ENCODE measurements at regions not wholly inside any gene's neighbourhood (a gene's known extent, or its start where the extent isn't known, plus 50 kb on each side); places are given as distances from the start of the nearest gene placed in this dataset.

GRCh38 chr3:87508921-87509320, 232.5 kb upstream of the POU1F1 start:
- no peak overlapping the region for H3K4me2 ChIP-seq (ENCODE audit: insufficient read depth, low read length)
- H2AFZ ChIP-seq (ENCODE audit: low read depth, low read length), result no peak overlapping the region
- TF ChIP-seq ZKSCAN3 (CRISPR knock-in tag; IDR thresholded peaks at IDR 0.05), result no peak
- TF ChIP-seq TBL1XR1 (IDR thresholded peaks at IDR 0.05; ENCODE audit: low read length in 2 of 2), result no peak
- TF ChIP-seq ZNF644 (tag; IDR thresholded peaks at IDR 0.05; ENCODE audit: low read depth), result no peak
- TF ChIP-seq GTF3C2 (IDR thresholded peaks at IDR 0.05; ENCODE audit: borderline replicate concordance, extremely low read depth, insufficient read length), result no peak
- no peak for TF ChIP-seq CHCHD3 (CRISPR knock-in tag; IDR thresholded peaks at IDR 0.05)
- no peak for TF ChIP-seq ZNF668 (CRISPR knock-in tag; IDR thresholded peaks at IDR 0.05)
- no peak for TF ChIP-seq ZNF449 (CRISPR knock-in tag; IDR thresholded peaks at IDR 0.05)
- TF ChIP-seq ARID4B (CRISPR knock-in tag; IDR thresholded peaks at IDR 0.05), result no peak
- TF ChIP-seq GTF2F1 (IDR thresholded peaks at IDR 0.05; ENCODE audit: low read depth, low read length), result no peak
- no peak for TF ChIP-seq HNRNPH1 (optimal IDR thresholded peaks at IDR 0.05; ENCODE audit: low read depth, low read length)
- TF ChIP-seq KLF6 (CRISPR knock-in tag; IDR thresholded peaks at IDR 0.05; ENCODE audit: borderline replicate concordance), result no peak
- TF ChIP-seq CCAR2 (IDR thresholded peaks at IDR 0.05; ENCODE audit: low read depth, low read length), result no peak
- TF ChIP-seq, protein P1, sequence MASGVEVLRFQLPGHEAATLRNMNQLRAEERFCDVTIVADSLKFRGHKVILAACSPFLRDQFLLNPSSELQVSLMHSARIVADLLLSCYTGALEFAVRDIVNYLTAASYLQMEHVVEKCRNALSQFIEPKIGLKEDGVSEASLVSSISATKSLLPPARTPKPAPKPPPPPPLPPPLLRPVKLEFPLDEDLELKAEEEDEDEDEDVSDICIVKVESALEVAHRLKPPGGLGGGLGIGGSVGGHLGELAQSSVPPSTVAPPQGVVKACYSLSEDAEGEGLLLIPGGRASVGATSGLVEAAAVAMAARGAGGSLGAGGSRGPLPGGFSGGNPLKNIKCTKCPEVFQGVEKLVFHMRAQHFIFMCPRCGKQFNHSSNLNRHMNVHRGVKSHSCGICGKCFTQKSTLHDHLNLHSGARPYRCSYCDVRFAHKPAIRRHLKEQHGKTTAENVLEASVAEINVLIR (CRISPR knock-in tag; IDR thresholded peaks at IDR 0.05), result no peak
- no peak for TF ChIP-seq GTF2A2 (tag; IDR thresholded peaks at IDR 0.05)
- no peaks in the 10 kb centered on the region for H3K79me2 ChIP-seq (ENCODE audit: control insufficient read depth, insufficient read depth, low read length)
- WGBS (ENCODE audit: insufficient coverage, low coverage, missing lambda C conversion rate), result 4% methylated on average over 2 of the region's 3 CpGs
- in situ Hi-C loops (cut with MboI) (no loop called here), intact Hi-C loops (cut with micrococcal nuclease) (loop anchor here (5.0 kb wide), 1 partner anchor 493 kb away; no protein-coding TSS in a partner anchor)
- CTCF ChIA-PET (ENCODE audit: low intra/inter-chr PET ratio), result no interaction called here
- POLR2A ChIA-PET, result no interaction called here
- ATAC-seq (no peak), DNase-seq (ENCODE audit: extremely low read depth in 1 of 4, low spot score in 3 of 4) (no peak), FAIRE-seq (no peak)
- no peaks in the 10 kb centered on the region for H4K20me1 ChIP-seq (replicated peaks; ENCODE audit: control insufficient read depth, insufficient read depth, low read length)
- no peaks in the 10 kb centered on the region for H3K9me3 ChIP-seq (replicated peaks; ENCODE audit: control insufficient read depth, insufficient read depth, low read depth, low read length)
- no TSS peak for BruUV-seq (replicated peaks)
- H3K4me3 ChIP-seq, result no peak overlapping the region
- H3K27ac ChIP-seq (ENCODE audit: extremely low read depth, low read depth, low read length), result no peak overlapping the region
- no peaks in the 10 kb centered on the region for H3K4me1 ChIP-seq (replicated peaks in 1 of 2; ENCODE audit: control insufficient read depth in 2 of 2, insufficient read depth in 2 of 2, low read length in 2 of 2)
- H3K27me3 ChIP-seq (ENCODE audit: control insufficient read depth in 2 of 2, insufficient read depth in 2 of 2, low read length in 2 of 2), result no peaks in the 10 kb centered on the region
- no peaks in the 10 kb centered on the region for H3K36me3 ChIP-seq (ENCODE audit: control insufficient read depth, insufficient read depth, low read length)
- H3K9ac ChIP-seq (ENCODE audit: insufficient read depth in 1 of 2, low read depth in 2 of 2, low read length in 2 of 2), result no peak overlapping the region
- no peaks in the 10 kb centered on the region for H3K9me1 ChIP-seq (ENCODE audit: control insufficient read depth, insufficient read depth, low read length)
